ENCODE measurements at regions not wholly inside any gene's neighbourhood (a gene's known extent, or its start where the extent isn't known, plus 50 kb on each side); places are given as distances from the start of the nearest gene placed in this dataset.

GRCh38 chr21:28821276-28822122, 171.2 kb downstream of the LTN1 start:
- TF ChIP-seq POLR2A (IDR thresholded peaks at IDR 0.05; ENCODE audit: low read length) (no peak), GATA1 (IDR thresholded peaks at IDR 0.05; ENCODE audit: low read depth, low read length) (no peak)
